ENCODE measurements at regions not wholly inside any gene's neighbourhood (a gene's known extent, or its start where the extent isn't known, plus 50 kb on each side); places are given as distances from the start of the nearest gene placed in this dataset.
A peak's percentile ranks its signal among the peaks of the same experiment; 100 is the strongest.

DNA sequence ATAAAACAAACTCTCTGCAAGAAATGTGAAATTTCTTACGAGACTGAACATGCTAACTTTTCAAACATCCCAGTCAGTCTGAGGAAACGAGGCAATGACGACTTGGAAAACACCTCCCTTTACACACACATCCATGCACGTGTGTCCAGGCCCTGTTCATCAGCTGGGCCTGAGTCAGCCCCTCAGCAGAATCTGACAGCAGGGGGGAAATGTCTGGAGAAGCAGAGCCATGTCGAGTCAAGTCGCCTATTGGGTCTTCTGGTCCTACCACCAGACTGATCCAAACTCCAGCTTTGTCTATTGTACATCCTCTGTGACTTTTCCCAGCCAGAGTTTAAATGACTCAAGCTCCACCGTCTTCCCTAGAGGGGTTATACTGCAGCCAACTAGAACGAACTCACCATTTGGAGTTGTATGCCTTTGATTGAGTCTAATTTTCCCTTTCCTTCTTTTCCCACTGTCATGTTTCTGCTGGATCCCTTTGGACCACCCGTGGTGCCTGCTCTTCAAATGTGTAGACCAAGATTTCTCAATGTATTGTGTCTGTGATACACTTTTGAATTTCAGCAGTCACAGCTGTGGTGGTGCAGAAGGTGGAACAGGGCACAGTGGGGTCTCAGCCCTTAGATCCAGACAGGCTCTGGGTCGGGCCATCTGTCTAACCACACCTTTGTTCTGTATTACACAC is 254.0 kb downstream of the CDC5L start:
- H3K36me3 ChIP-seq = no peaks in the 10 kb centered on the region
- H3K4me1 ChIP-seq = no peaks in the 10 kb centered on the region
- intact Hi-C loops (cut with DNase I) = no loop called here
- ATAC-seq (no peak), DNase-seq (no peak)
- no peak overlapping the region for H3K27ac ChIP-seq
- no peak overlapping the region for H3K4me3 ChIP-seq
- TF ChIP-seq, protein P1, sequence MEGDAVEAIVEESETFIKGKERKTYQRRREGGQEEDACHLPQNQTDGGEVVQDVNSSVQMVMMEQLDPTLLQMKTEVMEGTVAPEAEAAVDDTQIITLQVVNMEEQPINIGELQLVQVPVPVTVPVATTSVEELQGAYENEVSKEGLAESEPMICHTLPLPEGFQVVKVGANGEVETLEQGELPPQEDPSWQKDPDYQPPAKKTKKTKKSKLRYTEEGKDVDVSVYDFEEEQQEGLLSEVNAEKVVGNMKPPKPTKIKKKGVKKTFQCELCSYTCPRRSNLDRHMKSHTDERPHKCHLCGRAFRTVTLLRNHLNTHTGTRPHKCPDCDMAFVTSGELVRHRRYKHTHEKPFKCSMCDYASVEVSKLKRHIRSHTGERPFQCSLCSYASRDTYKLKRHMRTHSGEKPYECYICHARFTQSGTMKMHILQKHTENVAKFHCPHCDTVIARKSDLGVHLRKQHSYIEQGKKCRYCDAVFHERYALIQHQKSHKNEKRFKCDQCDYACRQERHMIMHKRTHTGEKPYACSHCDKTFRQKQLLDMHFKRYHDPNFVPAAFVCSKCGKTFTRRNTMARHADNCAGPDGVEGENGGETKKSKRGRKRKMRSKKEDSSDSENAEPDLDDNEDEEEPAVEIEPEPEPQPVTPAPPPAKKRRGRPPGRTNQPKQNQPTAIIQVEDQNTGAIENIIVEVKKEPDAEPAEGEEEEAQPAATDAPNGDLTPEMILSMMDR (IDR thresholded peaks at IDR 0.05) = no peak
- no peaks in the 10 kb centered on the region for H3K9me3 ChIP-seq
- H3K27me3 ChIP-seq = no peaks in the 10 kb centered on the region

DNA sequence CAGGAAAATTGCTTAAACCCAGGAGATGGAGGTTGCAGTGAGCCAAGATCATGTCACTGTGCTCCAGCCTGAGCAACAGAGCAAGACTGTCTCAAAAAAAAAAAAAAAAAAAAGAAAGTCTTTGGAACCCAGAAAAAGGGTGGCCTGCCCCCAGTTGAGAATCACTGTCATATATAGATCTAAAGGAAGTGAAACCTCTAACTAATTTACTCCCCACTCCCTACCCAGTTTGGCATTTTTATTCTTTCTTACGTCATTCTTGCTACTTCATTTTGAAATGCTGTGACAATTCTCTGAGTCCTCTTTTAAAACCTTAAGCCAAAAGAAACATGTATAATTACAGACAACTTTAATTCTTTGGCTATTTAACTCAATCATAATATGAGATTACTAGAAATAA is 254.8 kb downstream of the CDC5L start:
- no peak for DNase-seq
- intact Hi-C loops (cut with DNase I) = no loop called here
- Histone ChIP-seq H3K36me3 (no peaks in the 10 kb centered on the region), H3K27me3 (no peaks in the 10 kb centered on the region), H3K9me3 (no peaks in the 10 kb centered on the region), H3K4me3 (no peak overlapping the region), H3K4me1 (no peaks in the 10 kb centered on the region), H3K27ac (no peak overlapping the region)
- no peak for ATAC-seq
- TF ChIP-seq, protein P1 (IDR thresholded peaks at IDR 0.05) = no peak

DNA sequence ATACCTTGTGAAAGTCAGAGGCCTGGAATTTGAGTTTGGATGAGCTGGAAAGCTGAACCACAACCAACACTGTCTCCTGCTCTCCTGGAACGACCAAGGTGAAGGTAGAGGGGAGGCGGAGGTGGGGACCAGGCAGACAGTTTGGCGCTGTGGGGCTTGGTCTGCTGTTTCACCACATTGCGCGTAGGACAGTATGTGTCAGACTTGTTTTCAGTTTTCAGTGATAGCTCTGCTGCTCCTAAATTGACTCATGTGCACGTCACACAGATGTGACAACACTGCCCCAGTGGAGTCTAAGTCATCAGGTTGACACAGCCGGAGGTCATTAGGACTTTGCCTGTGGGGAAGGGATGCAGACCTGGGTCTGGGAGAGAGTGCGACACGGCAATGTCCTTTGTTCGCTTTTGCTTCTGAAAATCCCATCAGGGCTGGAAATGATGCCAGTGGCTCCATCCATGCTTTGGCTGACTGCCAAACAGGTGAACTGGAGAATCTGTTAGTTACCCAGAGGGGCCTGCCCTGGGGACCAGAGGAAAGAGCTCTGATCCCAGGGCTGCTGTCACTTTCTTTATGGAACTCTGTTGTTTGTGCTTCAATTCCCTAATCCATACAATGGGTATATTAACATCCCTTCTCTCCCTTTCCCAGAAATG is 255.5 kb downstream of the CDC5L start:
- intact Hi-C loops (cut with DNase I) = no loop called here
- TF ChIP-seq, protein P1 (IDR thresholded peaks at IDR 0.05) = no peak
- no peak for DNase-seq
- H3K4me3 ChIP-seq = no peak overlapping the region
- ATAC-seq = no peak
- no peaks in the 10 kb centered on the region for H3K36me3 ChIP-seq
- no peaks in the 10 kb centered on the region for H3K9me3 ChIP-seq
- no peak overlapping the region for H3K27ac ChIP-seq
- H3K4me1 ChIP-seq = no peaks in the 10 kb centered on the region
- H3K27me3 ChIP-seq = no peaks in the 10 kb centered on the region

DNA sequence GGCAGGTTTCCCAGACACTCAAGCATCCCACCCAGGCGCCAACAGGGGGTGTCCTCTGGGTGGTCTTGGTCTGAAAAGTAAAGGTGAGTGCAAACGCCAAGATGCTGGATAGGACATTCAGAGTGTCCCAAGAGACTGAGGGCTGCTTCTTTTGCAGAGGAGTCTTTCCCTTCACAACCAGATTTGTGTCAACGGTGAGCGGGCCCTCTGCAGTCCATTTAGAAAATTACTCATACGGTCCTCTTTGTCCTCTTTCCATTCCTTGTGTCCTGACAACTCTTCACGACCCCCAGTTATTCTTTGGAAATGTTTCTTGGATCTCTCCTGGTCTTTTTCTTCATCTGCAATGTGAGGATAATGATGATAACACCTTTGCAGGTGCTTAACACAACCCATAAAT is 257.8 kb downstream of the CDC5L start:
- TF ChIP-seq, protein P1 (IDR thresholded peaks at IDR 0.05) = no peak
- H3K9me3 ChIP-seq = no peaks in the 10 kb centered on the region
- DNase-seq (peak; percentile 12), ATAC-seq (no peak)
- H3K27me3 ChIP-seq = no peaks in the 10 kb centered on the region
- H3K4me1 ChIP-seq = no peaks in the 10 kb centered on the region
- no peak overlapping the region for H3K4me3 ChIP-seq
- intact Hi-C loops (cut with DNase I) = no loop called here
- no peaks in the 10 kb centered on the region for H3K36me3 ChIP-seq
- no peak overlapping the region for H3K27ac ChIP-seq

DNA sequence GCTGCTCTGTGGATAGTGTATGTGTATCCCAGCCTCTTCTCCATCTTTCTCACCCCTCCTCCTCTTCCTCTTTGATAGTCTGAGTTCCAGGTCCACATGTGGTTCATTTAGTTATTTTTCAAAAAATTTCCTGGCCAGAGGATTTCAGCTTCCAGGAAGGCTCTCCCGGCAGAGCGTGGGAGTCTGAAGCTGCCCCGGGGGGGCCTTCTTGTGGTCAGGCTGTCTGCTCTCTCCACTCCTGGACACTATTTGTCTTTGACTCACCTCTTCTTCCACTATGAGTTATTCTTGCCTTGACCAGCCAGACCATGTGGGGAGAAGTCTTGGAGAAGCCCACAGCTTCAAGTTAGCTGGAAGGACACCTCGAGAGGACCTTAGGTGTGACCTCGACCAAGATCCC is 258.8 kb downstream of the CDC5L start:
- ATAC-seq (no peak), DNase-seq (peak; percentile 25)
- Histone ChIP-seq H3K4me3 (no peak overlapping the region), H3K27ac (no peak overlapping the region), H3K9me3 (no peaks in the 10 kb centered on the region), H3K36me3 (no peaks in the 10 kb centered on the region), H3K27me3 (no peaks in the 10 kb centered on the region), H3K4me1 (no peaks in the 10 kb centered on the region)
- intact Hi-C loops (cut with DNase I) = no loop called here
- TF ChIP-seq, protein P1 (IDR thresholded peaks at IDR 0.05) = no peak

All from upper lobe of right lung (tissue), 1 donor.